ENCODE measurements at regions not wholly inside any gene's neighbourhood (a gene's known extent, or its start where the extent isn't known, plus 50 kb on each side); places are given as distances from the start of the nearest gene placed in this dataset.

- DNase-seq (ENCODE audit: low read depth, low spot score) (no peak), FAIRE-seq (no peak)
- Histone ChIP-seq H3K9me1 (ENCODE audit: control insufficient read depth, extremely low read depth, insufficient read depth, low read length) (no peaks in the 10 kb centered on the region), H2AFZ (ENCODE audit: control insufficient read depth, low read length) (no peak overlapping the region), H4K20me1 (ENCODE audit: control insufficient read depth, extremely low read depth, insufficient read depth, low read length) (no peaks in the 10 kb centered on the region), H3K4me3 (ENCODE audit: control insufficient read depth in 2 of 3, extremely low read depth in 1 of 3, insufficient read depth in 2 of 3, low read depth in 1 of 3, low read length in 3 of 3) (no peak overlapping the region), H3K9me3 (ENCODE audit: control insufficient read depth, low read depth, low read length) (peaks cover 2% of the 10 kb centered on the region), H3K4me2 (ENCODE audit: control insufficient read depth, extremely low read depth, insufficient read depth, low read depth, low read length) (no peak overlapping the region), H3K9ac (ENCODE audit: control insufficient read depth, extremely low read depth, insufficient read depth, low read length) (no peak overlapping the region), H3K36me3 (ENCODE audit: control insufficient read depth in 2 of 2, extremely low read depth in 1 of 2, insufficient read depth in 2 of 2, low read length in 2 of 2) (no peaks in the 10 kb centered on the region), H3K4me1 (ENCODE audit: control insufficient read depth, extremely low read depth, insufficient read depth, low read length) (no peaks in the 10 kb centered on the region), H3K27me3 (ENCODE audit: control insufficient read depth, extremely low read depth, insufficient read depth, low read length) (no peaks in the 10 kb centered on the region), H3K27ac (ENCODE audit: control insufficient read depth, insufficient read depth, low read length) (no peak overlapping the region), H3K79me2 (ENCODE audit: control insufficient read depth, insufficient read depth, low read length) (no peaks in the 10 kb centered on the region)
- TF ChIP-seq EZH2 (IDR thresholded peaks at IDR 0.05; ENCODE audit: low read length) (no peak), CTCF (optimal IDR thresholded peaks at IDR 0.05 in 1 of 3, IDR thresholded peaks at IDR 0.05 in 1 of 3, conservative IDR thresholded peaks at IDR 0.05 in 1 of 3; ENCODE audit: extremely low read depth in 1 of 3, insufficient read depth in 2 of 3, low read length in 3 of 3) (no peak)
- dilution Hi-C loops (cut with MboI; ENCODE audit: extremely low pct_ligation_motif_present, low sequenced_read_pairs) = no loop called here
These were observed 63.8 kb downstream of the SLITRK2 start for GRCh38 chrX:145881175-145881995.

GRCh38 chrX:145886469-145886868, 68.8 kb downstream of the SLITRK2 start:
- no peak for TF ChIP-seq CTCF (optimal IDR thresholded peaks at IDR 0.05 in 1 of 3, IDR thresholded peaks at IDR 0.05 in 1 of 3, conservative IDR thresholded peaks at IDR 0.05 in 1 of 3; ENCODE audit: extremely low read depth in 1 of 3, insufficient read depth in 2 of 3, low read length in 3 of 3)
- no peak for TF ChIP-seq EZH2 (IDR thresholded peaks at IDR 0.05; ENCODE audit: low read length)
- Histone ChIP-seq H3K4me2 (ENCODE audit: control insufficient read depth, extremely low read depth, insufficient read depth, low read depth, low read length) (no peak overlapping the region), H3K9me1 (ENCODE audit: control insufficient read depth, extremely low read depth, insufficient read depth, low read length) (no peaks in the 10 kb centered on the region), H3K9ac (ENCODE audit: control insufficient read depth, extremely low read depth, insufficient read depth, low read length) (no peak overlapping the region), H4K20me1 (ENCODE audit: control insufficient read depth, extremely low read depth, insufficient read depth, low read length) (no peaks in the 10 kb centered on the region), H3K27ac (ENCODE audit: control insufficient read depth, insufficient read depth, low read length) (no peak overlapping the region), H3K79me2 (ENCODE audit: control insufficient read depth, insufficient read depth, low read length) (no peaks in the 10 kb centered on the region), H3K4me3 (ENCODE audit: control insufficient read depth in 2 of 3, extremely low read depth in 1 of 3, insufficient read depth in 2 of 3, low read depth in 1 of 3, low read length in 3 of 3) (no peak overlapping the region), H2AFZ (ENCODE audit: control insufficient read depth, low read length) (no peak overlapping the region), H3K27me3 (ENCODE audit: control insufficient read depth, extremely low read depth, insufficient read depth, low read length) (no peaks in the 10 kb centered on the region), H3K36me3 (ENCODE audit: control insufficient read depth in 2 of 2, extremely low read depth in 1 of 2, insufficient read depth in 2 of 2, low read length in 2 of 2) (no peaks in the 10 kb centered on the region), H3K9me3 (ENCODE audit: control insufficient read depth, low read depth, low read length) (no peaks in the 10 kb centered on the region), H3K4me1 (ENCODE audit: control insufficient read depth, extremely low read depth, insufficient read depth, low read length) (no peaks in the 10 kb centered on the region)
- dilution Hi-C loops (cut with MboI; ENCODE audit: extremely low pct_ligation_motif_present, low sequenced_read_pairs) = no loop called here
- no peak for FAIRE-seq
- DNase-seq (ENCODE audit: low read depth, low spot score) = no peak

Data from keratinocyte (primary cell).